A549 (cell line): ENCODE measurements at regions not wholly inside any gene's neighbourhood (a gene's known extent, or its start where the extent isn't known, plus 50 kb on each side); places are given as distances from the start of the nearest gene placed in this dataset.

ENCODE experiments used
- ATAC-seq, 2 experiments: fragments of 200-7000 bp in 1 of 2; fragments of >200 bp in 1 of 2; cut with Nextera tagmentation in 1 of 2; cut with Tn5 transposase in 1 of 2; 3 replicates each; pipeline versions ENCODE4 v1.8.0 to v1.9.1; 2018 to 2020; ENCODE audit warnings: mild to moderate bottlenecking in 1 of 2, moderate library complexity in 1 of 2
- CTCF ChIA-PET: fragments of 300-600 bp; sonication (Branson Sonifier 250); formaldehyde crosslinking; extraction: SDS; loops from one replicate; lab custom pipeline; 2021; ENCODE audit warnings: antibody characterized with exemption, inconsistent platforms; lab: Yijun Ruan, JAX
- POLR2A ChIA-PET: fragments of 350-600 bp; formaldehyde crosslinking; extraction: SDS; loops from one replicate; lab custom pipeline; 2021; ENCODE audit warnings: antibody characterized with exemption, inconsistent platforms; lab: Yijun Ruan, JAX
- DNase-seq, 2 experiments: peaks; one replicate each; pipeline versions ENCODE4 v3.0.0 to v3.0.0-alpha.2; 2011 to 2016; ENCODE audit warnings: low read depth in 1 of 2, low spot score in 1 of 2
- FAIRE-seq: peaks from 2 replicates; lab custom pipeline; 2011; peaks lifted over from hg19 to GRCh38; lab: Jason Lieb, UNC
- H3K27ac ChIP-seq, 2 experiments: fragments of >200 bp; sonication (Bioruptor Twin); formaldehyde crosslinking; 3 replicates each; pipeline ENCODE4 v1.5.1; 2016 to 2017
- H3K4me1 ChIP-seq: fragments of >200 bp; sonication (Bioruptor Twin); formaldehyde crosslinking; 3 replicates; pipeline ENCODE4 v1.6.1; 2016
- H3K4me2 ChIP-seq: fragments of >200 bp; sonication (Bioruptor Twin); formaldehyde crosslinking; 3 replicates; pipeline ENCODE4 v1.6.1; 2016
- H3K4me3 ChIP-seq: fragments of >200 bp; sonication (Bioruptor Twin); formaldehyde crosslinking; 3 replicates; pipeline ENCODE4 v1.5.1; 2016
- H3K9me3 ChIP-seq: fragments of >200 bp; sonication (Bioruptor Twin); formaldehyde crosslinking; 3 replicates; pipeline ENCODE4 v1.6.1; 2016
- CHD4 ChIP-seq: fragments of 200-600 bp; sonication (generic); IDR thresholded peaks from 2 replicates; pipeline ENCODE4 v1.6.1; 2016; ENCODE audit warnings: antibody characterized with exemption, mild to moderate bottlenecking, borderline replicate concordance
- EP300 ChIP-seq, 2 experiments: fragments of >200 bp; sonication (Bioruptor Twin); formaldehyde crosslinking; IDR thresholded peaks; 2 replicates in 1 of 2; 3 replicates in 1 of 2; pipeline ENCODE4 v1.6.1; 2016 to 2017
- ESRRA ChIP-seq: fragments of 150-350 bp; IDR thresholded peaks from 2 replicates; pipeline ENCODE4 v1.6.1; 2014; ENCODE audit warnings: mild to moderate bottlenecking, low read length, borderline replicate concordance
- GATA3 ChIP-seq: IDR thresholded peaks from 2 replicates; pipeline ENCODE4 v1.6.1; 2012; ENCODE audit warnings: borderline replicate concordance
- HOXA7 ChIP-seq: fragments of 250-450 bp; sonication (Bioruptor Pico); IDR thresholded peaks from 2 replicates; pipeline ENCODE4 v1.5.0; 2020; ENCODE audit warnings: mild to moderate bottlenecking, moderate library complexity
- JUNB ChIP-seq: fragments of >200 bp; sonication (Bioruptor Twin); formaldehyde crosslinking; IDR thresholded peaks from 2 replicates; pipeline ENCODE4 v1.6.1; 2016
- KDM1A ChIP-seq: fragments of 200-600 bp; sonication (generic); IDR thresholded peaks from 2 replicates; pipeline ENCODE4 v1.6.1; 2016; ENCODE audit warnings: low read depth, mild to moderate bottlenecking
- KDM5A ChIP-seq: fragments of 200-600 bp; sonication (generic); IDR thresholded peaks from 2 replicates; pipeline ENCODE4 v1.6.1; 2016; ENCODE audit warnings: antibody characterized with exemption, mild to moderate bottlenecking
- MAFK ChIP-seq: fragments of 450-650 bp; IDR thresholded peaks from 2 replicates; pipeline ENCODE4 v1.6.1; 2014; ENCODE audit not compliant: partially characterized antibody
- POLR2A ChIP-seq: IDR thresholded peaks from 2 replicates; pipeline ENCODE4 v1.6.1; 2012; ENCODE audit warnings: mild to moderate bottlenecking, low read length
- POLR2AphosphoS2 ChIP-seq: conservative IDR thresholded peaks from 2 replicates; pipeline ENCODE4 v1.6.1; 2012; ENCODE audit warnings: low read length, improper control_type of control experiment, inconsistent platforms
- RAD21 ChIP-seq, 2 experiments: fragments of >200 bp in 1 of 2; sonication (Bioruptor Twin) in 1 of 2; formaldehyde crosslinking in 1 of 2; IDR thresholded peaks in 1 of 2; conservative IDR thresholded peaks in 1 of 2; 2 replicates in 1 of 2; 3 replicates in 1 of 2; pipeline ENCODE4 v1.6.1; 2012 to 2018; ENCODE audit warnings: inconsistent platforms in 1 of 2
- RCOR1 ChIP-seq: fragments of 150-350 bp; IDR thresholded peaks from 2 replicates; pipeline ENCODE4 v1.6.1; 2014; ENCODE audit warnings: antibody characterized with exemption, low read length, low read depth
- RFX5 ChIP-seq: fragments of 450-650 bp; IDR thresholded peaks from 2 replicates; pipeline ENCODE4 v1.7.1; 2014; ENCODE audit warnings: antibody characterized with exemption, mild to moderate bottlenecking, moderate library complexity
- SMC3 ChIP-seq: fragments of >200 bp; sonication (Bioruptor Twin); formaldehyde crosslinking; IDR thresholded peaks from 3 replicates; pipeline ENCODE4 v1.6.1; 2018; ENCODE audit warnings: inconsistent platforms
- TFCP2L1 ChIP-seq: fragments of 250-450 bp; sonication (Bioruptor Pico); IDR thresholded peaks from 2 replicates; pipeline ENCODE4 v1.5.0; 2021; ENCODE audit warnings: mild to moderate bottlenecking
- TP53 ChIP-seq: fragments of 250-450 bp; sonication (Bioruptor Pico); IDR thresholded peaks from 2 replicates; pipeline ENCODE4 v1.5.0; 2021; ENCODE audit warnings: mild to moderate bottlenecking, moderate library complexity
- WGBS: methylation state at CpG from one replicate; pipeline ENCODE4 v1.1.6; 2017; ENCODE audit errors: missing lambda C conversion rate; 5-methylcytosine and 5-hydroxymethylcytosine counted together
- TF ChIP-seq, protein P1 (sequence below): fragments of 150-350 bp; IDR thresholded peaks from 2 replicates; pipeline ENCODE4 v1.6.1; 2014; ENCODE audit warnings: low read depth, mild to moderate bottlenecking, low read length
- TF ChIP-seq, protein P2 (sequence below): IDR thresholded peaks from 2 replicates; pipeline ENCODE4 v1.6.1; 2012
- TF ChIP-seq, protein P3 (sequence below): IDR thresholded peaks from 2 replicates; pipeline ENCODE4 v1.6.1; 2012
- TF ChIP-seq, protein P4 (sequence below): fragments of 200-600 bp; sonication (generic); IDR thresholded peaks from 2 replicates; pipeline ENCODE4 v1.6.1; 2016; ENCODE audit warnings: antibody characterized with exemption, mild to moderate bottlenecking, moderate library complexity
- TF ChIP-seq, protein P5 (sequence below): IDR thresholded peaks from 2 replicates; pipeline ENCODE4 v1.6.1; 2012; ENCODE audit warnings: low read depth, borderline replicate concordance

DNA sequence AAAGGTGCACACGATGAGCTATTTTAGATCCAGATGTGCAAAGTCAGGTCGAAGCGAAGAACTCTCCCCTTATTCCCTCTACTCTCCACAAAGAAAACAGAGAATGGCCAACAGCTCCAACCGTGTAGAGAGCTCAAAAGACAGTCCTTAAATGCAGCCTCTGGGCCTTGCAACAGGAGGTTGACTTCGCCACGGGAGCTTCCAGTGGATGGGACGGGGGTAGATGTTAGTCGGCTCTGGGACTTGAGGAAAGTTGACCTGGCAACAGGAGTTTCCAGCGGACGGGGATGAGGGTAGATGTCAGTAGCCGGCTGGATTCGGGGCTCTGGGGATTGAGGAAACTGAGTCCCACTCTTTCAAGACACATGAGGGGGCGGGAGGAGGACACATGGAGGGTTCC lies 450.4 kb downstream of the BRD1 start (continued):
- TF ChIP-seq POLR2AphosphoS2: no peak
- no peak for TF ChIP-seq RCOR1
- no peak for TF ChIP-seq SMC3

DNA sequence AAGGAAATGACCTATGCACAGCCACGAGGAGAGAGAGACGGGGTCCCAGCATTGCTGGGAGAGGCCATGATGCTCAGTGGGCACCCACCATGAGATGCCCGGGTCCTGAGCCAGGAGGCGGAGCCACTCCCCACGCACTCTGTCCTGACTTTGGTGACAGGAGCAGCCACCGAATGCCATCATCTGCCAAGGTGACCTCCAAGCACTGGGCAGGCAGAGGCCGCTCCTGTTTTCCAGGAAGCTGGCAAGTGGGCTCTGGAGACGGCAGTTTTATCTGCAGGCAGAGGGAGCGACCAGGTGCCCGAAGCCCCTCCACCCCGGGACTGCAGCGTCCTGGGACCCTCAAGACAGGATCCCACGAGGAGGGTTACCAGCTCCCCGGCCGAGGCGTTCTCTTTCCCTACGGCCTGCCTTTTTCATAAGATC lies 453.9 kb downstream of the BRD1 start:
- POLR2A ChIA-PET: no interaction called here
- TF ChIP-seq KDM5A (no peak), MAFK (no peak), GATA3 (no peak), TFCP2L1 (no peak), CHD4 (no peak), ESRRA (no peak)
- TF ChIP-seq, protein P1, sequence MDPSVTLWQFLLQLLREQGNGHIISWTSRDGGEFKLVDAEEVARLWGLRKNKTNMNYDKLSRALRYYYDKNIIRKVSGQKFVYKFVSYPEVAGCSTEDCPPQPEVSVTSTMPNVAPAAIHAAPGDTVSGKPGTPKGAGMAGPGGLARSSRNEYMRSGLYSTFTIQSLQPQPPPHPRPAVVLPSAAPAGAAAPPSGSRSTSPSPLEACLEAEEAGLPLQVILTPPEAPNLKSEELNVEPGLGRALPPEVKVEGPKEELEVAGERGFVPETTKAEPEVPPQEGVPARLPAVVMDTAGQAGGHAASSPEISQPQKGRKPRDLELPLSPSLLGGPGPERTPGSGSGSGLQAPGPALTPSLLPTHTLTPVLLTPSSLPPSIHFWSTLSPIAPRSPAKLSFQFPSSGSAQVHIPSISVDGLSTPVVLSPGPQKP: no peak
- TF ChIP-seq, all 56 proteins: peak for 0
- H3K4me3 ChIP-seq: no peak overlapping the region
- H3K9me3 ChIP-seq: no peaks in the 10 kb centered on the region
- FAIRE-seq: no peak
- no peak overlapping the region for H3K27ac ChIP-seq
- 75% methylated on average over 9 of the region's 17 CpGs for WGBS
- CTCF ChIA-PET: no interaction called here
- no peak overlapping the region for H3K4me2 ChIP-seq
- H3K4me1 ChIP-seq: peaks cover 4% of the 10 kb centered on the region; the same call in 2 of the 3 replicates
- ATAC-seq: no peak
- no peak for DNase-seq

DNA sequence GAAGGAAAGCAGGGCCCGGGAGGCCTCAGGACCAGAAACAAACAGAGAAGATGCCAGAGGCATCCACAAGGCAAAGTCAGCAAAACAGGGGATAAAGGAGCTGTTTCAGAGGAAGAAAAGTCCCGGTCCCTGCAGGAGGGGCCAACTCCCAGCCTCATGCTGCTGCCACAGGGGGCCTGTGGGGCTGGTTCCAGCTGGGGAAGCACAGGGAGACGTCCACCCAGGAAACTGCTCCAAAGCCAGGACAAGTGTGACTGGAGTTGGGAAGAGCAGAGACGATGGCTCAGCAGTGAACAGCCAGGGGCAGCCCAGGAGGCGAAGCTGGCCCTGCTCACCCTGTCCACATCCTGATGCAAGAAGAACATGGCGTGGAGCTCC lies 454.4 kb downstream of the BRD1 start:
- DNase-seq (no peak), ATAC-seq (no peak), FAIRE-seq (no peak)
- Histone ChIP-seq H3K4me3 (no peak overlapping the region), H3K4me1 (peaks cover 4% of the 10 kb centered on the region; the same call in 2 of the 3 replicates), H3K27ac (no peak overlapping the region), H3K9me3 (no peaks in the 10 kb centered on the region), H3K4me2 (no peak overlapping the region)
- ChIA-PET CTCF (interaction anchor here (1.2 kb wide), 1 partner anchor 259 kb away, joined by 3 read pairs; no protein-coding TSS in a partner anchor), POLR2A (no interaction called here)
- TF ChIP-seq, protein P1: no peak
- TF ChIP-seq, protein P2, sequence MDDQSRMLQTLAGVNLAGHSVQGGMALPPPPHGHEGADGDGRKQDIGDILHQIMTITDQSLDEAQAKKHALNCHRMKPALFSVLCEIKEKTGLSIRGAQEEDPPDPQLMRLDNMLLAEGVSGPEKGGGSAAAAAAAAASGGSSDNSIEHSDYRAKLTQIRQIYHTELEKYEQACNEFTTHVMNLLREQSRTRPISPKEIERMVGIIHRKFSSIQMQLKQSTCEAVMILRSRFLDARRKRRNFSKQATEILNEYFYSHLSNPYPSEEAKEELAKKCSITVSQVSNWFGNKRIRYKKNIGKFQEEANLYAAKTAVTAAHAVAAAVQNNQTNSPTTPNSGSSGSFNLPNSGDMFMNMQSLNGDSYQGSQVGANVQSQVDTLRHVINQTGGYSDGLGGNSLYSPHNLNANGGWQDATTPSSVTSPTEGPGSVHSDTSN: no peak
- TF ChIP-seq, protein P3, sequence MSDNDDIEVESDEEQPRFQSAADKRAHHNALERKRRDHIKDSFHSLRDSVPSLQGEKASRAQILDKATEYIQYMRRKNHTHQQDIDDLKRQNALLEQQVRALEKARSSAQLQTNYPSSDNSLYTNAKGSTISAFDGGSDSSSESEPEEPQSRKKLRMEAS: no peak
- no peak for TF ChIP-seq RAD21 (conservative IDR thresholded peaks at IDR 0.05 in 1 of 2, IDR thresholded peaks at IDR 0.05 in 1 of 2)
- no peak for TF ChIP-seq RFX5
- TF ChIP-seq, protein P4, sequence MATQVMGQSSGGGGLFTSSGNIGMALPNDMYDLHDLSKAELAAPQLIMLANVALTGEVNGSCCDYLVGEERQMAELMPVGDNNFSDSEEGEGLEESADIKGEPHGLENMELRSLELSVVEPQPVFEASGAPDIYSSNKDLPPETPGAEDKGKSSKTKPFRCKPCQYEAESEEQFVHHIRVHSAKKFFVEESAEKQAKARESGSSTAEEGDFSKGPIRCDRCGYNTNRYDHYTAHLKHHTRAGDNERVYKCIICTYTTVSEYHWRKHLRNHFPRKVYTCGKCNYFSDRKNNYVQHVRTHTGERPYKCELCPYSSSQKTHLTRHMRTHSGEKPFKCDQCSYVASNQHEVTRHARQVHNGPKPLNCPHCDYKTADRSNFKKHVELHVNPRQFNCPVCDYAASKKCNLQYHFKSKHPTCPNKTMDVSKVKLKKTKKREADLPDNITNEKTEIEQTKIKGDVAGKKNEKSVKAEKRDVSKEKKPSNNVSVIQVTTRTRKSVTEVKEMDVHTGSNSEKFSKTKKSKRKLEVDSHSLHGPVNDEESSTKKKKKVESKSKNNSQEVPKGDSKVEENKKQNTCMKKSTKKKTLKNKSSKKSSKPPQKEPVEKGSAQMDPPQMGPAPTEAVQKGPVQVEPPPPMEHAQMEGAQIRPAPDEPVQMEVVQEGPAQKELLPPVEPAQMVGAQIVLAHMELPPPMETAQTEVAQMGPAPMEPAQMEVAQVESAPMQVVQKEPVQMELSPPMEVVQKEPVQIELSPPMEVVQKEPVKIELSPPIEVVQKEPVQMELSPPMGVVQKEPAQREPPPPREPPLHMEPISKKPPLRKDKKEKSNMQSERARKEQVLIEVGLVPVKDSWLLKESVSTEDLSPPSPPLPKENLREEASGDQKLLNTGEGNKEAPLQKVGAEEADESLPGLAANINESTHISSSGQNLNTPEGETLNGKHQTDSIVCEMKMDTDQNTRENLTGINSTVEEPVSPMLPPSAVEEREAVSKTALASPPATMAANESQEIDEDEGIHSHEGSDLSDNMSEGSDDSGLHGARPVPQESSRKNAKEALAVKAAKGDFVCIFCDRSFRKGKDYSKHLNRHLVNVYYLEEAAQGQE: no peak
- TF ChIP-seq JUNB: no peak
- TF ChIP-seq EP300 (IDR thresholded peaks at IDR 0.05): no peak
- no peak for TF ChIP-seq KDM1A
- no peak for TF ChIP-seq POLR2A
- TF ChIP-seq HOXA7: no peak
- TF ChIP-seq, protein P5, sequence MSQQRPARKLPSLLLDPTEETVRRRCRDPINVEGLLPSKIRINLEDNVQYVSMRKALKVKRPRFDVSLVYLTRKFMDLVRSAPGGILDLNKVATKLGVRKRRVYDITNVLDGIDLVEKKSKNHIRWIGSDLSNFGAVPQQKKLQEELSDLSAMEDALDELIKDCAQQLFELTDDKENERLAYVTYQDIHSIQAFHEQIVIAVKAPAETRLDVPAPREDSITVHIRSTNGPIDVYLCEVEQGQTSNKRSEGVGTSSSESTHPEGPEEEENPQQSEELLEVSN: no peak
- no peak for TF ChIP-seq TP53 (CRISPR knock-in tag)
- 66% methylated on average over 3 of the region's 6 CpGs for WGBS
